ENCODE measurements at regions not wholly inside any gene's neighbourhood (a gene's known extent, or its start where the extent isn't known, plus 50 kb on each side); places are given as distances from the start of the nearest gene placed in this dataset.
"Not testable (repeated sequence)": the region's sequence is repeated elsewhere in the genome, so short reads cannot be mapped to it uniquely, and the experiment has no call there.

- intact Hi-C loops (cut with DNase I): no loop called here
- DNase-seq (no peak), ATAC-seq (no peak)
Observed at GRCh38 chr5:17398431-17398830, 99.6 kb upstream of the TAF11L2 start.

GRCh38 chr5:17398866-17399835, 98.9 kb upstream of the TAF11L2 start:
- DNase-seq (no peak), ATAC-seq (no peak)
- intact Hi-C loops (cut with DNase I): no loop called here

GRCh38 chr5:17399931-17400330, 98.1 kb upstream of the TAF11L2 start:
- DNase-seq (no peak), ATAC-seq (no peak)
- intact Hi-C loops (cut with DNase I): no loop called here

- DNase-seq: no peak
- no peak for ATAC-seq
- intact Hi-C loops (cut with DNase I): no loop called here
Observed at GRCh38 chr5:17400724-17401469, 97.1 kb upstream of the TAF11L2 start.

- ATAC-seq: no peak
- DNase-seq: no peak
Observed at GRCh38 chr5:17401470-17402288, 96.4 kb upstream of the TAF11L2 start.

GRCh38 chr5:17402289-17403121, 95.5 kb upstream of the TAF11L2 start:
- DNase-seq: no peak

More at GRCh38 chr5:17401470-17402288, 96.4 kb upstream of the TAF11L2 start:
- intact Hi-C loops (cut with DNase I): no loop called here

GRCh38 chr5:17403695-17404490, 94.1 kb upstream of the TAF11L2 start:
- intact Hi-C loops (cut with DNase I): no loop called here
- no peak for DNase-seq
- no peak for ATAC-seq

More at GRCh38 chr5:17402289-17403121, 95.5 kb upstream of the TAF11L2 start:
- no peak for ATAC-seq
- intact Hi-C loops (cut with DNase I): no loop called here

GRCh38 chr5:17405976-17406375, 92.1 kb upstream of the TAF11L2 start:
- ATAC-seq: no peak
- intact Hi-C loops (cut with DNase I): no loop called here

GRCh38 chr5:17406423-17406838, 91.6 kb upstream of the TAF11L2 start:
- DNase-seq: no peak
- intact Hi-C loops (cut with DNase I): no loop called here
- ATAC-seq: no peak

More at GRCh38 chr5:17405976-17406375, 92.1 kb upstream of the TAF11L2 start:
- DNase-seq: no peak

GRCh38 chr5:17411436-17412402, 86.3 kb upstream of the TAF11L2 start:
- intact Hi-C loops (cut with DNase I): no loop called here
- DNase-seq (no peak), ATAC-seq (no peak)

- ATAC-seq (no peak), DNase-seq (no peak)
- intact Hi-C loops (cut with DNase I): no loop called here
Observed at GRCh38 chr5:17412760-17413671, 85.0 kb upstream of the TAF11L2 start.

GRCh38 chr5:17413691-17414090, 84.3 kb upstream of the TAF11L2 start:
- no peak for ATAC-seq
- intact Hi-C loops (cut with DNase I): no loop called here
- no peak for DNase-seq

GRCh38 chr5:17415321-17415758, 82.7 kb upstream of the TAF11L2 start:
- intact Hi-C loops (cut with DNase I): no loop called here
- DNase-seq (no peak), ATAC-seq (no peak)

GRCh38 chr5:17416374-17416773, 81.7 kb upstream of the TAF11L2 start:
- intact Hi-C loops (cut with DNase I); ATAC-seq; DNase-seq: not testable (repeated sequence)

GRCh38 chr5:17424674-17425073, 73.4 kb upstream of the TAF11L2 start:
- intact Hi-C loops (cut with DNase I): no loop called here
- DNase-seq: no peak
- no peak for ATAC-seq
